OCI-LY1 (cell line): ENCODE measurements at regions not wholly inside any gene's neighbourhood (a gene's known extent, or its start where the extent isn't known, plus 50 kb on each side); places are given as distances from the start of the nearest gene placed in this dataset.

Experiments
- H2AFZ ChIP-seq: fragments of 200-600 bp; sonication (generic), shearing (Covaris generic); 2 replicates; pipeline ENCODE4 v1.6.0; 2014; ENCODE audit warnings: antibody characterized with exemption, mild to moderate bottlenecking, low read length
- H3F3A ChIP-seq: fragments of 200-600 bp; sonication (generic), shearing (Covaris generic); 2 replicates; pipeline ENCODE4 v1.6.0; 2014; ENCODE audit warnings: mild to moderate bottlenecking, antibody characterized with exemption, low read length, moderate library complexity; ENCODE audit not compliant: insufficient read depth
- H3K27ac ChIP-seq: fragments of 200-600 bp; sonication (generic); 2 replicates; pipeline ENCODE4 v1.5.1; 2014; ENCODE audit warnings: low read length, mixed run types, mild to moderate bottlenecking, low read depth; ENCODE audit not compliant: poor library complexity, severe bottlenecking
- H3K27me3 ChIP-seq: fragments of 200-600 bp; sonication (generic); 2 replicates; pipeline ENCODE4 v1.6.0; 2014; ENCODE audit warnings: antibody characterized with exemption, mild to moderate bottlenecking, low read length, moderate library complexity; ENCODE audit not compliant: insufficient read depth
- H3K36me3 ChIP-seq: fragments of 200-600 bp; sonication (generic); 2 replicates; pipeline ENCODE4 v1.6.1; 2014; ENCODE audit warnings: mild to moderate bottlenecking, antibody characterized with exemption, low read length, moderate library complexity, mixed read lengths; ENCODE audit not compliant: insufficient read depth
- H3K4me1 ChIP-seq: fragments of 200-600 bp; sonication (generic); 2 replicates; pipeline ENCODE4 v1.5.1; 2014; ENCODE audit warnings: mild to moderate bottlenecking, low read length, moderate library complexity; ENCODE audit not compliant: insufficient read depth, severe bottlenecking
- H3K4me2 ChIP-seq: fragments of 200-600 bp; sonication (generic), shearing (Covaris generic); 2 replicates; pipeline ENCODE4 v1.6.1; 2014; ENCODE audit warnings: low read length
- H3K4me3 ChIP-seq: fragments of 200-600 bp; sonication (generic); 2 replicates; pipeline ENCODE4 v1.5.1; 2014; ENCODE audit warnings: low read length, low read depth, mild to moderate bottlenecking, mixed read lengths; ENCODE audit not compliant: poor library complexity, severe bottlenecking
- H3K79me2 ChIP-seq: fragments of 200-600 bp; shearing (Covaris generic); 2 replicates; pipeline ENCODE4 v1.6.1; 2016; ENCODE audit warnings: mixed run types, low read length, mixed read lengths; ENCODE audit not compliant: insufficient read depth
- H3K9ac ChIP-seq: fragments of 200-600 bp; sonication (generic), shearing (Covaris generic); 2 replicates; pipeline ENCODE4 v1.6.1; 2014; ENCODE audit warnings: mild to moderate bottlenecking, low read length, mixed read lengths
- H3K9me2 ChIP-seq: fragments of 200-600 bp; sonication (generic), shearing (Covaris generic); 2 replicates; pipeline ENCODE4 v1.6.1; 2014; ENCODE audit warnings: low read depth, mild to moderate bottlenecking, low read length, mixed read lengths
- H3K9me3 ChIP-seq: fragments of 200-600 bp; shearing (Covaris generic); 2 replicates; pipeline ENCODE4 v1.6.1; 2014; ENCODE audit warnings: low read length, mixed read lengths
- H4K20me1 ChIP-seq: fragments of 200-600 bp; sonication (generic), shearing (Covaris generic); 2 replicates; pipeline ENCODE4 v1.6.0; 2016; ENCODE audit warnings: mild to moderate bottlenecking, low read length; ENCODE audit not compliant: insufficient read depth
- CTCF ChIP-seq: fragments of 200-600 bp; sonication (generic), shearing (Covaris generic); IDR thresholded peaks from 2 replicates; pipeline ENCODE4 v1.5.1; 2017; ENCODE audit warnings: mild to moderate bottlenecking, antibody characterized with exemption, low read length, moderate library complexity, mixed read lengths
- EZH2 ChIP-seq: fragments of 200-600 bp; sonication (generic), shearing (Covaris generic); IDR thresholded peaks from 2 replicates; pipeline ENCODE4 v1.8.0; 2017; ENCODE audit warnings: borderline replicate concordance, mixed run types, mild to moderate bottlenecking, antibody characterized with exemption, low read length, moderate library complexity, mixed read lengths

GRCh38 chr2:21229302-21229701, 105.5 kb downstream of the TDRD15 start:
- Histone ChIP-seq H3K9ac (no peak overlapping the region), H3K9me2 (no peaks in the 10 kb centered on the region), H3K27ac (peak overlapping the region; percentile 46), H4K20me1 (no peaks in the 10 kb centered on the region), H3K4me2 (no peak overlapping the region), H2AFZ (no peak overlapping the region), H3K4me3 (no peak overlapping the region), H3K4me1 (peaks cover 41% of the 10 kb centered on the region), H3F3A (no peaks in the 10 kb centered on the region), H3K27me3 (no peaks in the 10 kb centered on the region), H3K9me3 (no peaks in the 10 kb centered on the region), H3K79me2 (no peaks in the 10 kb centered on the region), H3K36me3 (no peaks in the 10 kb centered on the region)
- no peak for TF ChIP-seq EZH2
- TF ChIP-seq CTCF, result no peak

DNA sequence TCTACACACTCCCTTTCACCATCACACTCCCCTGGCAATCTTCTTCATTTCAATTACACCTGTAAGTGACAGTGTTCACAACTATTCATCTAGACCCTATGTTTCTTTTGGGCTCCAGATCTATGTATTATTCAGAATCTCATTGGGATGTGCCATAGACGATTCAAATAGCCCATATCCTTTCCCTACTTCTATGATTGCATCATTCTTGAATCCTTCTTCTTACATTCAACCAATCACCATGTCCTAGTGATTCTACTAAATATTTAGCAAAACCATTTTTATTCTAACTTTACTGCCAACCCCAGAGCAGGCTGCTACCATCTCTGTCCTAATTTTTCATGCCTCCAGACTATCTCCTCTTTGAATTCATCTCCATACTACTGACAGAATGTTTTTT, 106.4 kb downstream of the TDRD15 start:
- no peak overlapping the region for H3K4me3 ChIP-seq
- no peaks in the 10 kb centered on the region for H3K79me2 ChIP-seq
- H3K36me3 ChIP-seq, result no peaks in the 10 kb centered on the region
- H2AFZ ChIP-seq, result no peak overlapping the region
- no peaks in the 10 kb centered on the region for H3K9me3 ChIP-seq
- H3F3A ChIP-seq, result no peaks in the 10 kb centered on the region
- no peaks in the 10 kb centered on the region for H3K9me2 ChIP-seq
- no peak for TF ChIP-seq CTCF
- no peak for TF ChIP-seq EZH2
- H4K20me1 ChIP-seq, result no peaks in the 10 kb centered on the region
- no peaks in the 10 kb centered on the region for H3K27me3 ChIP-seq
- no peak overlapping the region for H3K9ac ChIP-seq
- H3K4me2 ChIP-seq, result no peak overlapping the region
- H3K27ac ChIP-seq, result no peak overlapping the region
- H3K4me1 ChIP-seq, result peaks cover 41% of the 10 kb centered on the region

DNA sequence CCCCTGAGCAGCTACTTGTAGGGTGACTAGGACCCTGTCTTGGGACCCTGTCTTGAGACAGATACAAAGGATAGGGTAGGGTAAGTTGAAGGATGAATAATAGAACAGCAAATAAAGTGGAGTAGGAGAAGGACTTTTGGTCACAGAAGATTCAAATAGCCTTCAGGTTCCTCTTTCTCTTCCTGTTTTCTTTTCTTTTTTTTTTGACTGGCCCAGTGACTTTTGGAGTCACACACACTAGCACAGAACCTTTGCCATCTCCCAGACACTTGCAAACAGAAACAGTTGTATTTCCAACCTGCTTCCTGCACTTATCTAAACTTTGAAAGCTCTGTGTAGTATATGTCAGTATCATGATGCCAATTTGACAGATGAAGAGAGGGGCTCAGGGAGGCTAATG, 108.2 kb downstream of the TDRD15 start:
- no peaks in the 10 kb centered on the region for H3K9me3 ChIP-seq
- peaks cover 41% of the 10 kb centered on the region for H3K4me1 ChIP-seq
- no peak overlapping the region for H3K4me3 ChIP-seq
- H3K27me3 ChIP-seq, result no peaks in the 10 kb centered on the region
- H3K36me3 ChIP-seq, result no peaks in the 10 kb centered on the region
- H2AFZ ChIP-seq, result no peak overlapping the region
- peak overlapping the region; percentile 70 for H3K27ac ChIP-seq
- no peaks in the 10 kb centered on the region for H3K9me2 ChIP-seq
- no peak overlapping the region for H3K9ac ChIP-seq
- TF ChIP-seq EZH2 (no peak), CTCF (no peak)
- no peaks in the 10 kb centered on the region for H4K20me1 ChIP-seq
- no peaks in the 10 kb centered on the region for H3K79me2 ChIP-seq
- H3K4me2 ChIP-seq, result peak overlapping the region; percentile 30; the same call in 1 of the 2 replicates
- H3F3A ChIP-seq, result no peaks in the 10 kb centered on the region
